Right renal pelvis (tissue), 4 donors: ENCODE measurements at regions not wholly inside any gene's neighbourhood (a gene's known extent, or its start where the extent isn't known, plus 50 kb on each side); places are given as distances from the start of the nearest gene placed in this dataset.

Experiments used
- DNase-seq, 4 donors: peaks; one replicate each; pipeline ENCODE4 v3.0.0-alpha.2; 2013; ENCODE audit warnings: low read depth in 4 of 4, low spot score in 3 of 4, missing footprints in 1 of 4

- no peak for DNase-seq
These were observed 349.4 kb upstream of the SEMA6D start for GRCh38 chr15:47367726-47368390.

GRCh38 chr15:47371939-47372338 lies 345.4 kb upstream of the SEMA6D start:
- DNase-seq = no peak

GRCh38 chr15:47374222-47374621 lies 343.1 kb upstream of the SEMA6D start:
- no peak for DNase-seq

- no peak for DNase-seq
These were observed 341.1 kb upstream of the SEMA6D start for GRCh38 chr15:47376190-47376589.

- no peak for DNase-seq
These were observed 339.8 kb upstream of the SEMA6D start for GRCh38 chr15:47377465-47377864.

GRCh38 chr15:47378527-47378926 lies 338.8 kb upstream of the SEMA6D start:
- no peak for DNase-seq

GRCh38 chr15:47383102-47383501 lies 334.2 kb upstream of the SEMA6D start:
- DNase-seq = no peak

- DNase-seq = no peak
These were observed 333.5 kb upstream of the SEMA6D start for GRCh38 chr15:47383801-47384200.

- no peak for DNase-seq
These were observed 333.0 kb upstream of the SEMA6D start for GRCh38 chr15:47384341-47384740.

GRCh38 chr15:47384776-47385175 lies 332.5 kb upstream of the SEMA6D start:
- no peak for DNase-seq

- no peak for DNase-seq
These were observed 330.8 kb upstream of the SEMA6D start for GRCh38 chr15:47386459-47386858.

- DNase-seq = no peak
These were observed 329.0 kb upstream of the SEMA6D start for GRCh38 chr15:47388299-47388698.

- DNase-seq = no peak
These were observed 327.0 kb upstream of the SEMA6D start for GRCh38 chr15:47390208-47390765.

- no peak for DNase-seq
These were observed 323.0 kb upstream of the SEMA6D start for GRCh38 chr15:47394286-47394809.

- DNase-seq = no peak
These were observed 322.2 kb upstream of the SEMA6D start for GRCh38 chr15:47395076-47395475.

GRCh38 chr15:47397655-47398054 lies 319.6 kb upstream of the SEMA6D start:
- DNase-seq = no peak

GRCh38 chr15:47398132-47398531 lies 319.2 kb upstream of the SEMA6D start:
- DNase-seq = no peak

- DNase-seq = no peak
These were observed 318.7 kb upstream of the SEMA6D start for GRCh38 chr15:47398594-47398993.

GRCh38 chr15:47399100-47399499 lies 318.2 kb upstream of the SEMA6D start:
- DNase-seq = no peak

GRCh38 chr15:47400603-47401002 lies 316.7 kb upstream of the SEMA6D start:
- no peak for DNase-seq

GRCh38 chr15:47401427-47401826 lies 315.9 kb upstream of the SEMA6D start:
- no peak for DNase-seq

- no peak for DNase-seq
These were observed 314.5 kb upstream of the SEMA6D start for GRCh38 chr15:47402829-47403228.

GRCh38 chr15:47404877-47405276 lies 312.4 kb upstream of the SEMA6D start:
- DNase-seq = no peak
